IPS-NIHi7 (cell line): ENCODE measurements at regions not wholly inside any gene's neighbourhood (a gene's known extent, or its start where the extent isn't known, plus 50 kb on each side); places are given as distances from the start of the nearest gene placed in this dataset.

Source experiments
- DNase-seq: peaks from one replicate; pipeline ENCODE4 v3.0.0; 2012; ENCODE audit warnings: mixed read lengths; ENCODE audit errors: extremely low spot score

DNA sequence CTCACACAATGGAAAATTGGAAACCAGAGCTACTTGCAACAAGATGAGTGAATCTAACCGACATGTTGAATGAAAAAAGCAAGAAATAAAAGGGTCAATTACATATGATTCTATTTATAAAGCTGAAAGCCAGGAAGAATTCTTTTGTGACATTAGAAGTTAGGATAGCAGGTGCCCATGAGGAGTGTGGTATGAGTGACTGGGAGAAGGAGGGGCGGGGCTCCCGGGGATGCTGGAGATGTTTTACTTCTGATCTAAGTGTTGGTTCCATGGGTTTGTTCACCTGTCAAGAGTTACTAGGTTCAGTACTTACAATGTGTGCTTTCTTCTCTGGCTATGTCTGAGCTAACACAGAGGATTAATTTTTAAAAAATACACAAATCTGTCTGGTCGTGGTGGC is 60.8 kb downstream of the NSMCE3 start:
- DNase-seq = no peak

DNA sequence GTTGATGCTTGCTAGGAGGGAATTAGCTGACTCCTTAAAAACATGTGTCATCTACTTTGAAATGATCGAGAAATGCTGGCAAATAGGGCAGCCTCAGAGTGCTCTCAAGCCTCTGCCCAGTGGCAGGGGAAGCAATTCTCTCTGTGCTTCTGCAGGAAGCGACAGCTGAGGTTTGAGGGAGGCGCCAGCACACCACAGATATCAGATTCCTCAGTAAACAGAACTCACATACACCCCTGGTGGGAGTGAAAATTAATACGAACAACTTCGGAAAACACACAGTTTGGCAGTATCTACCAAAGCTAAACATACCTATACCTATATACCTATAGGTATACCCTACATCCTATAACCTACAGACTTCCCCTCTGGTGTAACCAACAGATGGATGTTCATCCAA is 61.3 kb downstream of the NSMCE3 start:
- no peak for DNase-seq

DNA sequence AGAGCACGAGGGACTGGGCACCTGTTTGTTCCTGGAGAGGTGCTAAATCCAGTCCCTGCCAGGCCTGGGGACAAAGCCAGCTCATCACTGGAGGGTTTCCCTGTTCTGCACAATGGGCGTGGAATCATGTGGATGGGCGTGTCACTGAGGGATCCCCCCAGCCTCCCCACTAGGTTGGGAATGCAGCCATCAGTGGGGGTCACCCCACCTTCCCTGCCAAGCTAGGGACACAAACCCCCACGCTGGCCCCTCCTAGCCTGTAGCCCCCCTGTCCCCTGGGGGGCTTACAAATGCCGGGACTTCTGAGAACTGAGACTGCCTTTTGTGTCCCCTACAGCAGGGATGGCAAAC is 61.9 kb downstream of the NSMCE3 start:
- no peak for DNase-seq

DNA sequence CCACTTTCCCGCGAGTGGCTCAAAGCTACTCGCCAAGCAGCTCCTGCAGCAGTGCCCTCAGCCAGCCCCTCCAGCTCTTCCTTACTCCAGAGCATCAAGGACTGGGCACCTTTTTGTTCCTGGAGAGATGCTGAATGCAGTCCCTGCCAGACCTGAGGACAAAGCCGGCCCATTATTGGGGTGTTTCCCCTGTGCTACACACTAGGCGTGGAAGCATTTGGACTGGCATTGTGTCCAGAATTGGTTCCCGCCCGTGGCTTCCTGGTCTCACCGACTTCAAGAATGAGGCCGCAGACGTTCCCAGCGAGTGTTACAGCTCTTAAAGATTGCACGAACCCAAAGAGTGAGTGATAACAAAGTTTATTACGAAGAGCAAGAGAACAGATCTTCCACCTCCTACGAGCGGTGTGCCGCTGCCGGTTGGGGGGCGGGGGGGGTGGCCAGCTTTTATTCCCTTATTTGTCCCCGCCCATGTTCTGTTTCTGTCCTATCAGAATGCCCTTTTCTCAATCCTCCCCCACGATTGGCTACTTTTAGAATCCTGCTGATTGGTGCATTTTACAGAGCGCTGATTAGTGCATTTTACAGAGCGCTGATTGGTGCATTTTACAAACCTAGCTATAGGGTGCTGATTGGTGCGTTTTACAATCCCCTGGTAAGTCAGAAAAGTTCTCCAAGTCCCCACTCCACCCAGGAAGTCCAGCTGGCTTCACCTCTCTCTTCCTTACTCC is 62.4 kb downstream of the NSMCE3 start:
- DNase-seq = no peak

DNA sequence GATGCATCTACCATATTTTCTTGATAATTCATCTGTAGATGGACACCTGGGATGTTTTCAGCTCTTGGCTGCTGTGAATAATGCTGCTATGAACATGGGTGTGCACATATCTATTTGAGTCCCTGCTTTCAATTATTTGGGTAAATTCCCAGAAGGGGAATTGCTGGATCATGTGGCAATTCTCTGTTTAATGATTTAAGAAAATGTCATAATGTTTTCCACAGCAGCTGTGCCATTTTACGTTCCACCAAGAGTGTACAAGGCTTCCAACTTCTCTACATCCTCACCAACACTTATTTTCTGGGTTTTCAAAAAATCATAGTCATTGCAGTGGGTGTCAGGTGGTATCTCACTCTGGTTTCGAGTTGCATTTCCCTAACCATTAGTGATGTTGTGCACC is 64.4 kb downstream of the NSMCE3 start:
- DNase-seq = no peak

DNA sequence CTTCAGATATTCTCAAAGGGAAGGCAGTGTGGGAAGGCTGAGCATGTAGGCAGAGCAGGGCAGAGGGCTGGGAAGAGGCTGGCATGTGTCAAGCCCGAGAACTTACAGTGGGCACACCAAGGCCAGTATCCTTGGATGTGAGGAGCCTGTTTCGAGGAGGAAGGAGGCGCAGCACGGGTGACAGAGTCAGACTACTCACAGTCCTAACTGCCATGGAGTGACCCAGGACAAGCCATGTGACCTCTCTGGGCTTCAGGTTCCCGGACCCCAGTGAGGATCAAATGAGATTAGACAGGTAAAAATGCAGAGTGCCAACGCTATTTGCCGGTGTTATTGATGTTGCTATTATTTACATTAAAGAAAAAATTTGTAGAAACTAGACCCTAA is 65.3 kb downstream of the NSMCE3 start:
- no peak for DNase-seq

DNA sequence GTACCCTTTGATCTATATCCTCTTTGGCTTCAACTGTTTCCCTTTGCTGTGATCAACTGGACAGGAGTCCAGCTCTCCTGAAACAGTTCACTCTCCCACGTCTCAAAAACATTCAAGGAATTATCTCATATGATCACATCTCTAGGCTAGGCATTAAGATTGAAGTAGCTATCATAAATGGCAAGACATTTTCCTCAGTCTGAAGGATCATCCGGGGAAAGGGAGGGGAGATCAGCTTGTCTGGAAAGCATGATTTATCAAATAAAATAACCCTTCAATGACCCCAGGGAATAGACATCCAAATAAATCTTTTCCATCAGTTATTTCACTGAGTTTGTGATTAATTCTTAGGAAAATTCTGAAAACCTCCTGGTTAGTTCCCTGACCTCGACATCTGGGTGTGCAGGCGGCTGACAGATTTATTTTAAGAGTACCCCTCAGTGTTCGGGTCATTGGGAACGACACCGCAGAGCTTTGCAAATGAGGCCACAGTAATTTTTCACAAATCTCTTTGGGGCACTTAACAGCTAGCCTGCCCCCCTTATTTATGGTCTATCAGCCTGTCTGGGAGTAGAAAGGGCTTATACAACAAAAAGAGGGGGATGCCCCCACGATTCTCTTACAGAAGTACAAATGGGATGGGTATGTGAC is 65.8 kb downstream of the NSMCE3 start:
- DNase-seq = no peak

DNA sequence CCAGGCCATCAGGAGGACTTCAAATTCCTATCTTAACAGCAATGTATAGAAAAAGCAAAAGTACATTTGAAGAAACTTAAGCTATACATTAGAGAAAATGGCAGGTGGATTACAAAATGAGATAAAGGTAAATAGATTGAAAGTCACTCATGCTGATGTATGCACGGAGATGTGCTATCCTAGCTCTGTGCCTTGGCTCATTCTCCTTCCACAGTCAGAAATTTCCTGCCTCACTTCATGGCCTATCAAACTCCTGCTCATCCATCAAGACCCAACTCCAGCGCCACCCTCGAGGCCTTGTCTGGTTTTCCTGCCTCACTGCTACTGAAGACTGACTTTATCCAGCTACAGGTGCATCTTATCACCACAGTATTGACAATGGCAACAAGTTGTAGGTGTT is 72.9 kb downstream of the NSMCE3 start:
- no peak for DNase-seq

DNA sequence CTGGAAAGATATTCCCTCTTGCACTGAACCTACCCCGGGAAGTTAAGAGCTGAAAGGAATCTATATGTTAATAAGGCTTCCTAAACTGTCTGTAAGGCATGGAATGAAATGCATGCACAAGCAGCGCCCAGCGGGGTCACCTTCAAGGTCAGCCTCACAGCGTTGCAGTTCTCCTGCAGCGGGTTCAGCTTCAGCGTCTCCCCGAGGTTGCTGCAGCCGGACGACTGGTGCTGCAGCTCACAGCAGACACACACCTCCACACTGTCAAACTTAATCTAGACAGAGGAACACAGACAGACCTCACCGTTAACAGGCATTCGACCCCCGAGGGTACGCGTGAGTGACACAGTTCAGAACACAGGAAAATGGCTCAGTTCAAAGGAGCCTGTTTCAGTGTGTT is 73.3 kb downstream of the NSMCE3 start:
- DNase-seq = peak; percentile 38

DNA sequence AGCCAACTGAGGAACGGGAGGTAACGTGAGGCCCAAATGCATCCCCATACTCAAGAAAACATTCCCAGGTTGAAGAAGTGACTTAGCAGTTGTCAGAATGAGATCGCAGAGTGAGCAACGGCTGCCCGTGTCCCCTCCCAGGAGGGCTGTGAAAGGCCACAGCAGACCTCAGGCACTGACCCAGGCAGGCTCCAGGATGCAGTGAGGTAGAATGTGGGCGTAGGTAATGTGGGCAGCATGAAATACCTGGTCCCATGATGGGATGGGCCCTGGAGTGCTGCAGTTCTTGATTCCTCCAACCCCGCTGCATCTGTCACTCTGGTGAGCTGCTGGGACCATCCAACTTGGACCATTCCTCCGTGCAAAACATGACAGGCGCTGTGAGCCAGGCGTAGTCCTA is 74.8 kb downstream of the NSMCE3 start:
- no peak for DNase-seq

DNA sequence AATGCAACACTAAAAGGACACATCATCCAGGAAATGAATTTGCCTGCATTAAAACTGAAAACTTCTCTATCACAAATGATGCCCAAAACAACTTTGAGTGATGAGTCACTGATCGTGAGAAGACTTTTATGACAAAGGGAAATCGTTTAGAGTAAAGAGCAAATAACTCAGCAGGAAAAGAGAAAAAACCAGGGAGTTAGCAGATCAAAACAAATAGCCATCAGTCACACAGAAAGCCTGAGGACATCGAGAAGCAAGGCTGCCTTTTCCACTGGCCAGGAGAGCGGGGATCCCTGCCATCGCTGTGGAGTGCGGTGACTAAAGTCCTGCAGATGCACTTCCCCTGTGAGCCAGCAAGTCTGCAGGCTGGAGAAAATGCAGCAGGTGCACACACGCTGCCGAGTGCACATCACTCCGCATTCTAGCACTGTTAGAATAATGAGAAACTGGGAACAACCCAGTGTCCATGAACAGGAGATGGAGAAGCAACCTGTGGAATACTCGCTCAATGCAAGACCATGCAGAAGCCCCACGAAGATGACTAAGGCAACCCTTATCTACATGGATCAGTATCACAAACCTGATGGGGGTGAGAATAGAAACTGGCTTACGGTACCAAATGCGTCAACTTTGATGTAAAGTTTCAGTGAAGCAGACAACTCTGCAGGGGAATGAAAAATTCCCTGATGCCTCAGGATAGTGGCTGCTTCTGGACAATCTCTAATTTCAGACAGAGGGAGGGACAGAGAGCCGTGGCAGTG is 86.4 kb downstream of the NSMCE3 start:
- DNase-seq = no peak

DNA sequence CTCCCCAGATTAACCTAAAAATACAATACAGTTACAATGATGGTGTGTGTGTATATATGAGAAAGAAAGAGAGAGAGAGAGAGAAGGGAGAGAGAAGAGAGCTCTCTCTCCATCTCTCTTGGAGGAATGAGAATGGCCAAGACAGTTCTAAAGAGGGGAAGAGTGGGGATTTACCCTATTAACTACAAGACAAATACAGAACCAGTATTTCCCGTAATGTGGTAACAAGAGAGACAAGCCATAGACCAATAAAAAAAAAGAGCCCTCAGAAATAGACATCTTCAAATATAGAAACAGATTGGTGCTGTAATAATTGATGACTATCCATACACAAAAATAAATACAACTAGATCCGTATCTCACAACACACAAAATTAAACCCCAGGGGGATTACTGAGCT is 87.0 kb downstream of the NSMCE3 start:
- DNase-seq = no peak

DNA sequence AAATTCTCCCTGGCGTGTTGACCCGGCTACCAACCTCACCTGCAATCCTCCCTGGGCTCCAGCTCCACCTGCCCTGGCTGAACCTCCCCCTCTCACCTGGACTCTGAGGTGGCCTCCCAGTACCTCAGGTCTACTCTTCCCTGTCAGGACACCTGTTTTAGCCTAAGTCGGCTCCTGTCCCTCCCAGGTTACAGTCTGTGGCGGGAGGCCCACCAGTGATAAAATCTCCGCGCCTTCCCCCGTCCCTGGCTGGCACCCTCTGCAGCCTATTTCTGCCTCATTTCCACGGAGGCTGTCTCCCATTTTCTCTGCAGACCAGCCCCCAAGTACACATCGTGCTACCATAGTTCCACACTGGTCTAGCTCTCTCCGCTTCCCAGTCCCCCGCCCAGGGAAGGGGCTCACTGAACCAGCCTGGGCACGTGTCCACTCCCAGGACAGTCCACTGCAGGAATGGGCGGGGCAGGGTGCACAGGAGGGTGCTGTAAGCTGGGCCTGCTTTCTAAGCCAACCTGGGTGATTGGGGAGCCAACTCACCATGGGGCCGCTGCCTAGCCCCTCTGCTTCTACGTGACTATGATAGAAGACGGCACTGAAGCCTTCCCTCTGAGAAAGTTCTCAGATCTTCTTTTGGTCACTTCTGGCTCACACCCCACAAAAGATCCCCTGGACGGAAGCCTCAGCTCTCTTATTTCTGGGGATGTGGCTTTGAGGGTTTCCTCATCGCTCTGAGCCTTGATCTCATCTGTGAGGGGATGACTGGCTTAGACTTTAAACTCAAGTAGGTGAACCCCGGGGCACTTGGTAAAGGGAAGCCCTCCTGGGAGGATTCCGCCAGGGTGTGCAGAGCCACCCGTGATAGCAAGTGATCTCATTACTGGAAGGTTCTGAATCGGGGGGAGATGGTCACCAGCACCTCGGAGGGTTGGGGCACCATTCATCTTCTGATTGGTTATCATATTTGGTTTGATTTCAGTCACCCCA is 96.6 kb downstream of the NSMCE3 start:
- DNase-seq = no peak

DNA sequence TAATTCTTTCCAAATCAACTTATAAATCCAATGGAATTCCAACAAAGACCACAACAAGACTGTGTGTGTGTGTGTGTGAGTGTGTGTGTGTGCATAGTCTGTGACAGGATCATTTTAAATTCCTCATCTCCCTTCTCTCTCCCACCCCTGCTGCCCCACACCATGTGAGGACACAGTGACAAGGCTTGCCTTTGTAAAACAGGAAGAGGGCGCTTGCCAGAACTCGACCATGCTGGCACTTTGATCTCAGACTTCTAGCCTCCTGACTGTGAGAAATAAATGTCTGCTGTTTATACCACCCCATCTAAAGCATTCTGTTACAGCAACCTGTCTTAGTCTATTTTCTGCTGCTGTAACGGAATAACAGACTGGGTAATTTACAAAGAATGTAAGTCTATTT is 99.1 kb downstream of the NSMCE3 start:
- DNase-seq = no peak
